K562 (cell line): ENCODE measurements at regions not wholly inside any gene's neighbourhood (a gene's known extent, or its start where the extent isn't known, plus 50 kb on each side); places are given as distances from the start of the nearest gene placed in this dataset.

Source experiments
- BRF1 ChIP-seq: IDR thresholded peaks from 3 replicates; pipeline ENCODE4 v1.6.1; 2011; ENCODE audit warnings: borderline replicate concordance, mild to moderate bottlenecking; ENCODE audit not compliant: insufficient read length; ENCODE audit errors: extremely low read depth
- HNRNPK ChIP-seq: fragments of 200-400 bp; formaldehyde crosslinking; IDR thresholded peaks from one replicate; pipeline ENCODE4 v1.6.1; 2018; ENCODE audit warnings: mild to moderate bottlenecking, low read depth, low read length; ENCODE audit not compliant: poor library complexity, severe bottlenecking
- JUND ChIP-seq, 2 experiments: IDR thresholded peaks; 2 replicates in 1 of 2; 3 replicates in 1 of 2; pipeline ENCODE4 v1.6.1; 2011; ENCODE audit warnings: borderline replicate concordance in 2 of 2, low read depth in 2 of 2, low read length in 2 of 2, improper control_type of control experiment in 1 of 2, missing biosample characterization in 1 of 2, missing genetic modification characterization in 1 of 2, missing genetic modification reagents in 1 of 2
- MAFG ChIP-seq: fragments of 450-650 bp; conservative IDR thresholded peaks from 2 replicates; pipeline ENCODE4 v1.6.1; 2016; ENCODE audit warnings: missing genetic modification characterization, missing compliant biosample characterization
- MAZ ChIP-seq, 2 experiments: fragments of 450-650 bp in 1 of 2; sonication (generic) in 1 of 2; formaldehyde crosslinking; IDR thresholded peaks in 1 of 2; conservative IDR thresholded peaks in 1 of 2; 2 replicates each; pipeline versions ENCODE4 v1.4.0 to v1.5.0; 2020; ENCODE audit warnings: mild to moderate bottlenecking in 1 of 2, missing genetic modification reagents in 1 of 2
- NBN ChIP-seq: fragments of 450-650 bp; IDR thresholded peaks from 2 replicates; pipeline ENCODE4 v1.6.1; 2016; ENCODE audit warnings: low read depth, mild to moderate bottlenecking
- NFATC3 ChIP-seq: fragments of 450-650 bp; IDR thresholded peaks from 2 replicates; pipeline ENCODE4 v1.6.1; 2017; ENCODE audit warnings: mild to moderate bottlenecking
- TF ChIP-seq, protein P1 (sequence below): fragments of 150-350 bp; IDR thresholded peaks from 2 replicates; pipeline ENCODE4 v1.6.1; 2014; ENCODE audit warnings: low read depth, mild to moderate bottlenecking, low read length, borderline replicate concordance
- TF ChIP-seq, protein P2 (sequence below): fragments of 450-650 bp; formaldehyde crosslinking; IDR thresholded peaks from 2 replicates; pipeline ENCODE4 v1.4.0; 2020; ENCODE audit warnings: mild to moderate bottlenecking, mixed read lengths
- TF ChIP-seq, protein P3 (sequence below): sonication (generic); formaldehyde crosslinking; IDR thresholded peaks from 2 replicates; pipeline ENCODE4 v1.8.1; 2023; ENCODE audit warnings: missing genetic modification reagents, mild to moderate bottlenecking, borderline replicate concordance
- TF ChIP-seq, protein P4 (sequence below): sonication (generic); formaldehyde crosslinking; IDR thresholded peaks from 2 replicates; pipeline ENCODE4 v1.8.0; 2022; ENCODE audit warnings: mild to moderate bottlenecking, missing genetic modification reagents
- TF ChIP-seq, protein P5 (sequence below), 3 experiments: IDR thresholded peaks in 2 of 3; conservative IDR thresholded peaks in 1 of 3; 2 replicates each; pipeline ENCODE4 v1.5.1; 2011 to 2012; ENCODE audit warnings: low read length in 3 of 3, mild to moderate bottlenecking in 3 of 3, control low read depth in 2 of 3, improper control_type of control experiment in 1 of 3, inconsistent platforms in 1 of 3, low read depth in 1 of 3, mixed read lengths in 1 of 3, moderate library complexity in 1 of 3; ENCODE audit not compliant: insufficient read depth in 2 of 3

DNA sequence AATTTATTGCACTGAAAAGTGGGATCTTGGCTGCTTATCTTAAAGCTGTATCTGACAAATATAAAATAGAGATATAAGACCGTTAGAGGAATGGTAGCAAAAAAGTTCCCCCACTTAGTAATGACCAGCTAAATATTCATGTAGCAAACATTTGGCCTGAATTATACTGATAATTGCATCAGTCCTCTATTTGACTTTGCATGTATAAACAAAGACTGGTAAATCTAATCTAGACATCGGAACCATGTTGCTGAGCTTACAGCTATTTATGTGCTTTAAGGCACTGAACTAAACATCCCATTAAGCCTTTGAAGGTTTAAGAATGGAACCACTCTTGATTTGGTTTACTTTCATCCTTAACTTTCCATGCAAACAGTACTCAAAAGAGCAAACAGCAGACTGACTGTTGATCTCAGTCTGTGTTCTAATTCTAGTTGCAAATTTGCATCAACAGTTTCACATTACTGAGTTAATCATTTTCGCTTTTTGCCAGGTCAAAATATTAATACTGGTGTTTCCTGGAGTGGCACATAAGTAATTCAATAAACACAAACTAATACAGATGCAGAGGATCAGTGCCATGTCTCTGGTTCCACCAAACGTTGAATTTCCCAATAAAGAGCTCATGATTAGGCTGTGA, 203.5 kb upstream of the HTR2A start:
- TF ChIP-seq, protein P1, sequence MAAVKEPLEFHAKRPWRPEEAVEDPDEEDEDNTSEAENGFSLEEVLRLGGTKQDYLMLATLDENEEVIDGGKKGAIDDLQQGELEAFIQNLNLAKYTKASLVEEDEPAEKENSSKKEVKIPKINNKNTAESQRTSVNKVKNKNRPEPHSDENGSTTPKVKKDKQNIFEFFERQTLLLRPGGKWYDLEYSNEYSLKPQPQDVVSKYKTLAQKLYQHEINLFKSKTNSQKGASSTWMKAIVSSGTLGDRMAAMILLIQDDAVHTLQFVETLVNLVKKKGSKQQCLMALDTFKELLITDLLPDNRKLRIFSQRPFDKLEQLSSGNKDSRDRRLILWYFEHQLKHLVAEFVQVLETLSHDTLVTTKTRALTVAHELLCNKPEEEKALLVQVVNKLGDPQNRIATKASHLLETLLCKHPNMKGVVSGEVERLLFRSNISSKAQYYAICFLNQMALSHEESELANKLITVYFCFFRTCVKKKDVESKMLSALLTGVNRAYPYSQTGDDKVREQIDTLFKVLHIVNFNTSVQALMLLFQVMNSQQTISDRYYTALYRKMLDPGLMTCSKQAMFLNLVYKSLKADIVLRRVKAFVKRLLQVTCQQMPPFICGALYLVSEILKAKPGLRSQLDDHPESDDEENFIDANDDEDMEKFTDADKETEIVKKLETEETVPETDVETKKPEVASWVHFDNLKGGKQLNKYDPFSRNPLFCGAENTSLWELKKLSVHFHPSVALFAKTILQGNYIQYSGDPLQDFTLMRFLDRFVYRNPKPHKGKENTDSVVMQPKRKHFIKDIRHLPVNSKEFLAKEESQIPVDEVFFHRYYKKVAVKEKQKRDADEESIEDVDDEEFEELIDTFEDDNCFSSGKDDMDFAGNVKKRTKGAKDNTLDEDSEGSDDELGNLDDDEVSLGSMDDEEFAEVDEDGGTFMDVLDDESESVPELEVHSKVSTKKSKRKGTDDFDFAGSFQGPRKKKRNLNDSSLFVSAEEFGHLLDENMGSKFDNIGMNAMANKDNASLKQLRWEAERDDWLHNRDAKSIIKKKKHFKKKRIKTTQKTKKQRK: no peak
- no peak for TF ChIP-seq MAFG (tag)
- TF ChIP-seq, protein P2, sequence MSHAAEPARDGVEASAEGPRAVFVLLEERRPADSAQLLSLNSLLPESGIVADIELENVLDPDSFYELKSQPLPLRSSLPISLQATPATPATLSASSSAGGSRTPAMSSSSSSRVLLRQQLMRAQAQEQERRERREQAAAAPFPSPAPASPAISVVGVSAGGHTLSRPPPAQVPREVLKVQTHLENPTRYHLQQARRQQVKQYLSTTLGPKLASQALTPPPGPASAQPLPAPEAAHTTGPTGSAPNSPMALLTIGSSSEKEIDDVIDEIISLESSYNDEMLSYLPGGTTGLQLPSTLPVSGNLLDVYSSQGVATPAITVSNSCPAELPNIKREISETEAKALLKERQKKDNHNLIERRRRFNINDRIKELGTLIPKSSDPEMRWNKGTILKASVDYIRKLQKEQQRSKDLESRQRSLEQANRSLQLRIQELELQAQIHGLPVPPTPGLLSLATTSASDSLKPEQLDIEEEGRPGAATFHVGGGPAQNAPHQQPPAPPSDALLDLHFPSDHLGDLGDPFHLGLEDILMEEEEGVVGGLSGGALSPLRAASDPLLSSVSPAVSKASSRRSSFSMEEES (CRISPR knock-in tag): no peak
- TF ChIP-seq, protein P3, sequence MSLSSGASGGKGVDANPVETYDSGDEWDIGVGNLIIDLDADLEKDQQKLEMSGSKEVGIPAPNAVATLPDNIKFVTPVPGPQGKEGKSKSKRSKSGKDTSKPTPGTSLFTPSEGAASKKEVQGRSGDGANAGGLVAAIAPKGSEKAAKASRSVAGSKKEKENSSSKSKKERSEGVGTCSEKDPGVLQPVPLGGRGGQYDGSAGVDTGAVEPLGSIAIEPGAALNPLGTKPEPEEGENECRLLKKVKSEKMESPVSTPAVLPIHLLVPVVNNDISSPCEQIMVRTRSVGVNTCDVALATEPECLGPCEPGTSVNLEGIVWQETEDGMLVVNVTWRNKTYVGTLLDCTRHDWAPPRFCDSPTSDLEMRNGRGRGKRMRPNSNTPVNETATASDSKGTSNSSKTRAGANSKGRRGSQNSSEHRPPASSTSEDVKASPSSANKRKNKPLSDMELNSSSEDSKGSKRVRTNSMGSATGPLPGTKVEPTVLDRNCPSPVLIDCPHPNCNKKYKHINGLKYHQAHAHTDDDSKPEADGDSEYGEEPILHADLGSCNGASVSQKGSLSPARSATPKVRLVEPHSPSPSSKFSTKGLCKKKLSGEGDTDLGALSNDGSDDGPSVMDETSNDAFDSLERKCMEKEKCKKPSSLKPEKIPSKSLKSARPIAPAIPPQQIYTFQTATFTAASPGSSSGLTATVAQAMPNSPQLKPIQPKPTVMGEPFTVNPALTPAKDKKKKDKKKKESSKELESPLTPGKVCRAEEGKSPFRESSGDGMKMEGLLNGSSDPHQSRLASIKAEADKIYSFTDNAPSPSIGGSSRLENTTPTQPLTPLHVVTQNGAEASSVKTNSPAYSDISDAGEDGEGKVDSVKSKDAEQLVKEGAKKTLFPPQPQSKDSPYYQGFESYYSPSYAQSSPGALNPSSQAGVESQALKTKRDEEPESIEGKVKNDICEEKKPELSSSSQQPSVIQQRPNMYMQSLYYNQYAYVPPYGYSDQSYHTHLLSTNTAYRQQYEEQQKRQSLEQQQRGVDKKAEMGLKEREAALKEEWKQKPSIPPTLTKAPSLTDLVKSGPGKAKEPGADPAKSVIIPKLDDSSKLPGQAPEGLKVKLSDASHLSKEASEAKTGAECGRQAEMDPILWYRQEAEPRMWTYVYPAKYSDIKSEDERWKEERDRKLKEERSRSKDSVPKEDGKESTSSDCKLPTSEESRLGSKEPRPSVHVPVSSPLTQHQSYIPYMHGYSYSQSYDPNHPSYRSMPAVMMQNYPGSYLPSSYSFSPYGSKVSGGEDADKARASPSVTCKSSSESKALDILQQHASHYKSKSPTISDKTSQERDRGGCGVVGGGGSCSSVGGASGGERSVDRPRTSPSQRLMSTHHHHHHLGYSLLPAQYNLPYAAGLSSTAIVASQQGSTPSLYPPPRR (CRISPR knock-in tag): no peak
- TF ChIP-seq, protein P4, sequence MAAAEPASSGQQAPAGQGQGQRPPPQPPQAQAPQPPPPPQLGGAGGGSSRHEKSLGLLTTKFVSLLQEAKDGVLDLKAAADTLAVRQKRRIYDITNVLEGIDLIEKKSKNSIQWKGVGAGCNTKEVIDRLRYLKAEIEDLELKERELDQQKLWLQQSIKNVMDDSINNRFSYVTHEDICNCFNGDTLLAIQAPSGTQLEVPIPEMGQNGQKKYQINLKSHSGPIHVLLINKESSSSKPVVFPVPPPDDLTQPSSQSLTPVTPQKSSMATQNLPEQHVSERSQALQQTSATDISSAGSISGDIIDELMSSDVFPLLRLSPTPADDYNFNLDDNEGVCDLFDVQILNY: no peak
- no peak for TF ChIP-seq NBN
- no peak for TF ChIP-seq HNRNPK
- TF ChIP-seq, protein P5, sequence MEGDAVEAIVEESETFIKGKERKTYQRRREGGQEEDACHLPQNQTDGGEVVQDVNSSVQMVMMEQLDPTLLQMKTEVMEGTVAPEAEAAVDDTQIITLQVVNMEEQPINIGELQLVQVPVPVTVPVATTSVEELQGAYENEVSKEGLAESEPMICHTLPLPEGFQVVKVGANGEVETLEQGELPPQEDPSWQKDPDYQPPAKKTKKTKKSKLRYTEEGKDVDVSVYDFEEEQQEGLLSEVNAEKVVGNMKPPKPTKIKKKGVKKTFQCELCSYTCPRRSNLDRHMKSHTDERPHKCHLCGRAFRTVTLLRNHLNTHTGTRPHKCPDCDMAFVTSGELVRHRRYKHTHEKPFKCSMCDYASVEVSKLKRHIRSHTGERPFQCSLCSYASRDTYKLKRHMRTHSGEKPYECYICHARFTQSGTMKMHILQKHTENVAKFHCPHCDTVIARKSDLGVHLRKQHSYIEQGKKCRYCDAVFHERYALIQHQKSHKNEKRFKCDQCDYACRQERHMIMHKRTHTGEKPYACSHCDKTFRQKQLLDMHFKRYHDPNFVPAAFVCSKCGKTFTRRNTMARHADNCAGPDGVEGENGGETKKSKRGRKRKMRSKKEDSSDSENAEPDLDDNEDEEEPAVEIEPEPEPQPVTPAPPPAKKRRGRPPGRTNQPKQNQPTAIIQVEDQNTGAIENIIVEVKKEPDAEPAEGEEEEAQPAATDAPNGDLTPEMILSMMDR (IDR thresholded peaks at IDR 0.05 in 2 of 3, conservative IDR thresholded peaks at IDR 0.05 in 1 of 3; ENCODE audit: insufficient read depth in 2 of 3, low read depth in 1 of 3, low read length in 3 of 3): no peak
- TF ChIP-seq JUND (IDR thresholded peaks at IDR 0.05; ENCODE audit: borderline replicate concordance, low read depth, low read length): no peak
- TF ChIP-seq JUND (tag; IDR thresholded peaks at IDR 0.05; ENCODE audit: borderline replicate concordance, low read depth, low read length): no peak
- TF ChIP-seq NFATC3: no peak
- TF ChIP-seq MAZ (CRISPR knock-in tag; conservative IDR thresholded peaks at IDR 0.05 in 1 of 2, IDR thresholded peaks at IDR 0.05 in 1 of 2): no peak
- no peak for TF ChIP-seq BRF1
